ENCODE measurements at regions not wholly inside any gene's neighbourhood (a gene's known extent, or its start where the extent isn't known, plus 50 kb on each side); places are given as distances from the start of the nearest gene placed in this dataset.

DNA sequence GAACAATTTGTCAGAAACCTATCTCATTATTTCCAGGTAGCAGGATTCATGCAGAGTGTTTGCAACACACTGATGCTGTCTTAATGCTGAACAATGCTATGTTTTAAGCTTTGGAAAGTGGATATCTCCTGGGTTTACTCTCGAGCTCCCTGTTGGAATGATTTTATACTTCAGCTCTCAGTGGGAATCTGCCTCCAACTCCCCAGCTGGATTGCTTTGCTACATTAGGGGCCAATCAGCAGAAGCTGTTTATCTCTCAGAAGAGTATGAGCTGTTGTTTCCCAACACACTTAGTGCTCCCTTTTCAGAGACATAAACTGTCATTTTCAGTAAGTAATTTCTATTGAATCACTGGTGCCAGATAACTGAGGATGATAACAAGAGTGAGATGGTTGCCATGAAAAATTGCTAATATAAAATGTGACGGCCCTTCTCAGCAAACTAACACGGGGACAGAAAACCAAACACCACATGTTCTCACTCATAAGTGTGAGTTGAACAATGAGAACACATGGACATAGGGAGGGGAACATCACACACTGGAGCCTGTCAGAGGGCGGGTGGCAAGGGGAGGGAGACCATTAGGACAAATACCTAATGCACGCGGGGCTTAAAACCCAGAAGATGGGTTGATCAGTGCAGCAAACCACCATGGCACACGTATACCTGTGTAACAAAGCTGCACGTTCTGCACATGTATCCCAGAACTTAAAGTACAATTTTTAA, 265.9 kb upstream of the RUNX1 start:
- H3K27ac Mint-ChIP-seq: no peak overlapping the region
- H3K4me3 Mint-ChIP-seq: no peak overlapping the region
- DNase-seq (ENCODE audit: low spot score in 2 of 2) (no peak), ATAC-seq (ENCODE audit: low read depth) (no peak)
- H3K9me3 Mint-ChIP-seq: no peaks in the 10 kb centered on the region
- H3K27me3 Mint-ChIP-seq: peaks cover 9% of the 10 kb centered on the region
- H3K4me1 Mint-ChIP-seq: peaks cover 7% of the 10 kb centered on the region
- no peaks in the 10 kb centered on the region for H3K36me3 Mint-ChIP-seq

DNA sequence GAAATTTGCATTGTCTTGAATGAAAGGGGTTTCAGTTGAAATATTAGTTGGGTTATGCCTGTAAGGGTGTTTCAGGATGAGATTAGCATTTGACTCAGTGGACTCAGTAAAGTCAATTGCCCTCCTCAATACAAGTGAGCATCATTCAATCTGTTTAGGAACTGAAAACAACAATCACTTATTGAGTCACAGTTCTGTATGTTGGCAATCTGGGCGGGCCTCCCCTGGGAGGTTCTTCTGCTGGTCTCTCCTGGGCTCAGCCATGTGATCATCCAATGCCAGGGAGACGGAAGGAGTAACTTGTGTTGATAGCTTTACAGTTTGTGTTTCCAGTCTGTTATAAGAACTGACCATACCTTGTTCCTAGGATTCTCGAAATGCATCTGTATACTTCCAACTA, 262.9 kb upstream of the RUNX1 start:
- ATAC-seq (ENCODE audit: low read depth): no peak

DNA sequence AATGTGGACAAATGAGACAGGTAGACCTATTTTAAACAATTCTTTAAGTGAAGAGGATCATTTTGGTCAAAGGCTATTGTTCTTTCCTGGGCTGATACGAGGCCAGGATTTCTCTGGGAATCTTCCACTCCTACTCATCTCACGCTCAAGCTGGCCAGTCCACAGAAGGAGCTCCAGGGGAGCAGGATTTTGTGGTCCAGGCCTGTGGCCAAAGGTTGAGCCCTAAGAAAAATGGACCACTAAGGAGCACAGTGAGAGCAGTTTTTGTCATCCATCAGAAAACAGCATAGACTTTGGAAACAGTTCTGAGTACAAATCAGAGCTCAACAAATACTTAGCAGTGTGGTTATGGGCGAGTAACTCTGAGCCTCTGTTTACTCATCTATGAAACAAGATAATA, 260.2 kb upstream of the RUNX1 start:
- H3K4me3 Mint-ChIP-seq: no peak overlapping the region
- H3K9me3 Mint-ChIP-seq: no peaks in the 10 kb centered on the region
- H3K4me1 Mint-ChIP-seq: peaks cover 4% of the 10 kb centered on the region
- no peak for DNase-seq (ENCODE audit: low spot score in 2 of 2)
- H3K36me3 Mint-ChIP-seq: peaks cover 3% of the 10 kb centered on the region
- H3K27me3 Mint-ChIP-seq: peaks cover 10% of the 10 kb centered on the region
- ATAC-seq (ENCODE audit: low read depth): no peak
- H3K27ac Mint-ChIP-seq: no peak overlapping the region

More for the DNA sequence above, 262.9 kb upstream of the RUNX1 start:
- Mint-ChIP-seq H3K27ac (no peak overlapping the region), H3K4me3 (no peak overlapping the region), H3K27me3 (peaks cover 10% of the 10 kb centered on the region), H3K36me3 (peaks cover 3% of the 10 kb centered on the region), H3K9me3 (no peaks in the 10 kb centered on the region), H3K4me1 (peaks cover 4% of the 10 kb centered on the region)
- DNase-seq (ENCODE audit: low spot score in 2 of 2): no peak

DNA sequence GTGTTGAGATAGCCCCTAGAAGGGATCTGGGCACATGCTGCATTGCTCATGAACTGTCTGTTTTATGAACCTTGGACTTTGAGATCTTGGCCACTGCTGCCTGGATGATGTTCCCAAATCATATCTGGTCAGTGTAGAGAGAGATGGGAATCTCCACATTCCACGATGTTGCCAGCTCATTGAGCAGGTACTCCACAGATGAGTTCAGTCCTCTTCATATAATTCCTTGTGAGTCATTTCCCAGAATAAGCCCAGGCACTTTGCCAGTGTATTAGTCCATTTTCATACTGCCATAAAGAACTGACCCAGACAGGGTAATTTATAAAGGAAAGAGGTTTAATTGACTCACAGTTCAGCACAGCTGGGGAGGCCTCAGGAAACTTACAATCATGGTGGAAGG, 254.0 kb upstream of the RUNX1 start:
- ATAC-seq (ENCODE audit: low read depth) (no peak), DNase-seq (ENCODE audit: low spot score in 2 of 2) (no peak)
- Mint-ChIP-seq H3K4me3 (no peak overlapping the region), H3K27me3 (peaks cover 10% of the 10 kb centered on the region), H3K36me3 (no peaks in the 10 kb centered on the region), H3K27ac (no peak overlapping the region), H3K9me3 (peaks cover 1% of the 10 kb centered on the region), H3K4me1 (no peaks in the 10 kb centered on the region)

DNA sequence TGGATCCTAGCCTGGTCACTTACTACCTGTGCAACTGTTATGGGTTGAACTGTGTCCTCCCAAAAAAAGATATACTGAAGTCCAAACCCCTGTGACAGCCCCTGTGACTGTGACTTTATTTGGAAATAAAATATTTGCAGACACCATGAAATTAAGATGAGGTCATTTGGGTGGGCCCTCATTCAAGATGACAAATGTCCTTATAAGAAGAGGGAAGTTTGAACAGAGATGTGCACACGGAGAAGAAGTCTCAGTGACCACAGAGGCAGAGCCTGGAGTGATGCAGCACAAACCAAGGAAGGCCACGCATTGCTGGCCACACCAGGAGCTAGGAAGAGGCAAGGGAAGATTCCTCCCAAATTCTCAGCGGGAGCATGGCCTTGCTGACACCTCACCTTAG, 249.7 kb upstream of the RUNX1 start:
- H3K27ac Mint-ChIP-seq: no peak overlapping the region
- H3K9me3 Mint-ChIP-seq: peaks cover 3% of the 10 kb centered on the region
- DNase-seq (ENCODE audit: low spot score in 2 of 2): no peak
- no peak for ATAC-seq (ENCODE audit: low read depth)
- H3K4me1 Mint-ChIP-seq: peaks cover 3% of the 10 kb centered on the region
- H3K27me3 Mint-ChIP-seq: peaks cover 20% of the 10 kb centered on the region
- H3K4me3 Mint-ChIP-seq: no peak overlapping the region
- no peaks in the 10 kb centered on the region for H3K36me3 Mint-ChIP-seq

DNA sequence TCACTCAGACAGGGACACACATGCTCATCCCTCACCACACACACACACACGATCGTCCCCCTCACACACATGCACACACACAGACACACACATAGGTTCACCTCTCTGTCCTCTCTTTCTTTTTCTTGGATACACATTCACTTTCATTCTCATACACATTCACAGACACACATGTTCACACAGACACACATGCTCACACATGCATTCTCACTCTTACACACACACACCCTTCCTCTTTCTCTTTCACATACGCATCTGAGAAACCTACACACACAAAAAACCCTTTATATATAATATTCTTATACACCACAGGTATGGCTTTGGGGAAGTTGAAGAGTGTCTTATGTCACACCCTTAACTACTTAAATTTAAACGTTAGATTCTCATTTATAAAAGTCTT, 248.6 kb upstream of the RUNX1 start:
- Mint-ChIP-seq H3K4me3 (no peak overlapping the region), H3K36me3 (no peaks in the 10 kb centered on the region), H3K9me3 (peaks cover 2% of the 10 kb centered on the region), H3K27ac (no peak overlapping the region), H3K4me1 (peaks cover 3% of the 10 kb centered on the region), H3K27me3 (peaks cover 20% of the 10 kb centered on the region)
- no peak for ATAC-seq (ENCODE audit: low read depth)
- DNase-seq (ENCODE audit: low spot score in 2 of 2): no peak

DNA sequence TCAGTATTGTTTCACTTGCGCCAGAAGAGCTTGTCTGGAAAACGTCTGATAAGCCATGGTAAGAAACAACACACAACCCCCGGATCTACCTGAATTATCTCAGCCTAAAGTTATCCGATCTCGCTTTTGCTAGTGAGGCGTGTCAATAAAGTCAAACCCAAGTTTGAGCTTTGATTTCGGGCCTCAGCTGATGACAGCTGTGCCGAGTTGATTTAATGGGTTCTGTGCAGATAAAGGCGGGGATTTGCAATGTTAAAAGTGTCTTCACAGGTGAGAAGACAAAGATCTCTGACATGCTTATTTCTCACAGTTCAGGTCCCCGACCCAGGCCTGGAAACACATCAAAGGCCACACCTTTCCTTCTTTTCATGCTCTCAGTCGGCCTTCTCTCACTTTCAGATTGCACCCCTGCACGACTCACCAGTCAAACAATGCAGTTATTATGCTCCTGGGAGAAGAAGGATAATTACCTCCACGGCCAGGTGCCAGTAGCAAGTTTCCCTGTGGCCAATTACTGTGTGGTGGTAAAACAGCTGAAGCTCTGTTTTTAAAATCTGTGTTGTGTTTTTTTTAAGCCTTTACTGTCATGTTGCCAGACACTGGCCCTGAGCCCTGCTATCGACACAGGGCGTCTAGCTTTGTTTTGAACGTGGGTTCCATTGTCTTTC, 245.3 kb upstream of the RUNX1 start:
- ATAC-seq (ENCODE audit: low read depth): no peak
- H3K36me3 Mint-ChIP-seq: no peaks in the 10 kb centered on the region
- no peak for DNase-seq (ENCODE audit: low spot score in 2 of 2)
- no peak overlapping the region for H3K27ac Mint-ChIP-seq
- peaks cover 2% of the 10 kb centered on the region for H3K9me3 Mint-ChIP-seq
- H3K4me3 Mint-ChIP-seq: no peak overlapping the region
- H3K4me1 Mint-ChIP-seq: peaks cover 7% of the 10 kb centered on the region
- H3K27me3 Mint-ChIP-seq: peaks cover 15% of the 10 kb centered on the region

DNA sequence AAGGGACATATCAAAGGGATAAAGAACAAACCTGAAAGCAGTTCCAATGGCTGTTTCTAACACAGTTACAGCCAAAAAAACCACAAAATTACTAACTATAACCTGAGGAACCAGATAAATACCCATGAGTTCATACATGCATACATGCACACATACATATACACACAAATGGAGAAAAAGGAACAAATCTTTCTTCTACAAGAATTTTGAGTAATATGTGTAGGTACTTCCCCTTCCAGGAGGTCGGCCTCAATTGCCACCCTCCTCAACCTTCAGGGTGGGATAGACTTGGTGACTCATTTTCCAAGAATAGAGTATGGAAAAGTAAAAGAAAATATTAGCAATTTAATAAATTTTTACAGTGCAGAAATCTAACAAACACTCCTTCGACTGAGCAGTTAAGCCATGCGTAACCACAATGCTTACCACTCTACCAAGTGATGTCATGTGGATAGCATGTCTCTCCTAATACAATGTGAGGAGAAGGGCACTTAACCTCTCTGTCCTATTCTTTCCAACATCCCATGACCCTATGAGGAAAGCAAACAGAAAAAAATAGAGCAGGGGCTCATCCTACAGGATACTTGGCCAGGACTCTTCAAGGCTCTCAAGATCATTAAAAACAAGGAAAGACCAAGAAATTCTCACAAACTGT, 243.0 kb upstream of the RUNX1 start:
- Mint-ChIP-seq H3K27me3 (peaks cover 16% of the 10 kb centered on the region), H3K9me3 (peaks cover 6% of the 10 kb centered on the region), H3K36me3 (peaks cover 2% of the 10 kb centered on the region), H3K4me3 (no peak overlapping the region), H3K4me1 (peaks cover 4% of the 10 kb centered on the region), H3K27ac (no peak overlapping the region)
- no peak for DNase-seq (ENCODE audit: low spot score in 2 of 2)
- peak; percentile 76 for ATAC-seq (ENCODE audit: low read depth)

DNA sequence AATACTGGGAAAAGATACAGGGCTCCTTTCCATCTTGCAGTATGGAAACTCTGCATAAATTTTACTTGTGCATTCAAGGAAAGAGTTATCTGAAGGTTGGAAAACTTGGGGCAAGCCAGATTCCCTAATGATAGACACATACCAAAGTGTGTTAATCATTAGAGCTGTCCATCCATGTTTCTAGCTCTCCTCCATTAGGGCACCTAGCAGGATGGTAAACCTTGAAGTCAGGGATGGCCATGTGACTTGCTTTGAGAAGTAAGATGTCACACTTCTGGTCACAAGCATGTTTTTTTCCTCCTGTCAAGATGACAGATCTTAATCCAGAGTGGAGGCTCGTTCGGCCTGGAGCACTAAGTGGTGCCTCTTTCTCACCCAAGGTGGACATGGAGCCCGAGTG, 241.9 kb upstream of the RUNX1 start:
- peaks cover 4% of the 10 kb centered on the region for H3K36me3 Mint-ChIP-seq
- no peak overlapping the region for H3K27ac Mint-ChIP-seq
- peaks cover 4% of the 10 kb centered on the region for H3K4me1 Mint-ChIP-seq
- H3K9me3 Mint-ChIP-seq: peaks cover 8% of the 10 kb centered on the region
- DNase-seq (ENCODE audit: low spot score in 2 of 2): no peak
- H3K27me3 Mint-ChIP-seq: peaks cover 14% of the 10 kb centered on the region
- no peak for ATAC-seq (ENCODE audit: low read depth)
- no peak overlapping the region for H3K4me3 Mint-ChIP-seq

DNA sequence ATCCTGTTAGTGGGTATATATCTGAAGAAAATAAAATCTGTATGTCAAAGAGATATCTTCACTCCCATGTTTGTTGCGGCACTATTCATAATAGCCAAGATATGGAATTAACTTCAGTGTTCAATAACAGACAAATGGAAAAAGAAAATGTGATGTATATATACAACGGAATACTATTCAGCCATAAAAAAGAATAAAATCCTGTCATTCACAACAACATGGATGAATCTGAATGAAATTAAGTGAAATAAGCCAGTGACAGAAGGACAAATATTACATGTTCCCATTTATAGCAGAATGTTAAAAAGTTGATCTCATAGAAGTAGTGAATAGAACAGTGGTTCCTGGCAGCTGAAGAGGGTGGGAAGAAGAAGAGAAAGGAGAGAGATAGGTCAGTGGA, 239.1 kb upstream of the RUNX1 start:
- H3K36me3 Mint-ChIP-seq: peaks cover 4% of the 10 kb centered on the region
- H3K4me3 Mint-ChIP-seq: no peak overlapping the region
- DNase-seq (ENCODE audit: low spot score in 2 of 2): no peak
- H3K27me3 Mint-ChIP-seq: peaks cover 8% of the 10 kb centered on the region
- ATAC-seq (ENCODE audit: low read depth): no peak
- H3K4me1 Mint-ChIP-seq: peaks cover 4% of the 10 kb centered on the region
- H3K27ac Mint-ChIP-seq: no peak overlapping the region
- H3K9me3 Mint-ChIP-seq: peaks cover 9% of the 10 kb centered on the region

DNA sequence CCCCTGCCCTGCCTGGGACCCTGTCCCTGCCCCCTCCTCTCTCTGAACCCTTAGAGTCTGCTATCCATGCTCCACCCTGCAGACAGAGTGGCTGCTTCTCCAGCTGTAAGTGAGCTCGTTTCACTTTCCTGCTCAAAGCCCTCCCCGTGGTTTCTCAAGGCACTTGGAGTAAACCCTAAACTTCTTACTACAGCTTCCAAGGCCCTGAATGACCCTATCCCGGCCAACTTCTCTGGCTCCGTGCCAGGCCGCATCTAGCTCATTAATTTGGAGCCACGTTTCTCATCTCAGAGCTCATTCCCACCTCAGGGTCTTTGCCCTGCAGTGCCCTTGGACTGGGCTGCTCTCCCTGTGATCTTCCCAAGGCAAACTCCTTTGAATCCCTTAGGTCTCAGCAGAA, 235.1 kb upstream of the RUNX1 start:
- H3K27me3 Mint-ChIP-seq: peaks cover 8% of the 10 kb centered on the region
- H3K4me3 Mint-ChIP-seq: no peak overlapping the region
- H3K36me3 Mint-ChIP-seq: peaks cover 4% of the 10 kb centered on the region
- ATAC-seq (ENCODE audit: low read depth) (no peak), DNase-seq (ENCODE audit: low spot score in 2 of 2) (no peak)
- H3K4me1 Mint-ChIP-seq: peaks cover 6% of the 10 kb centered on the region
- H3K27ac Mint-ChIP-seq: no peak overlapping the region
- H3K9me3 Mint-ChIP-seq: peaks cover 9% of the 10 kb centered on the region

DNA sequence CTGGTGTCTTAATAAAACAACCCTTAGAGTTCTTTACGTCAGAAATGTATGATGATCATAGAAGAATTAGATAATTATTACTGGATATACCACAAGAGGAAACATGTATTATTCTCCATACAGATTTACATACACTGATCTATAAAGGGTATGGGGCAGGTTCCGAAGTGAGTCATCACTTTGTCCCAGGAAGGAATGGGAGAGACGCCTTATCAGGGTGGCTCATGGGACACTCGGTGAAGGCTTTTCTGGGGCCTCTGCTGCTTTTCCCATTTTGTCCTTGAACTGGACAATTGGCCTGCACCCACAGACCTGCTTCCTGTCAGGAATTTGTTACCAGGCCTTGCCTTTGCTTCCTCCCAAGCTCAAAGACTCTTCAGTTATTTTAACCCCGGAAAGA, 233.8 kb upstream of the RUNX1 start:
- H3K4me3 Mint-ChIP-seq: no peak overlapping the region
- ATAC-seq (ENCODE audit: low read depth): no peak
- no peak overlapping the region for H3K27ac Mint-ChIP-seq
- H3K4me1 Mint-ChIP-seq: peaks cover 6% of the 10 kb centered on the region
- peaks cover 4% of the 10 kb centered on the region for H3K36me3 Mint-ChIP-seq
- peaks cover 5% of the 10 kb centered on the region for H3K9me3 Mint-ChIP-seq
- H3K27me3 Mint-ChIP-seq: peaks cover 6% of the 10 kb centered on the region
- DNase-seq (ENCODE audit: low spot score in 2 of 2): no peak

DNA sequence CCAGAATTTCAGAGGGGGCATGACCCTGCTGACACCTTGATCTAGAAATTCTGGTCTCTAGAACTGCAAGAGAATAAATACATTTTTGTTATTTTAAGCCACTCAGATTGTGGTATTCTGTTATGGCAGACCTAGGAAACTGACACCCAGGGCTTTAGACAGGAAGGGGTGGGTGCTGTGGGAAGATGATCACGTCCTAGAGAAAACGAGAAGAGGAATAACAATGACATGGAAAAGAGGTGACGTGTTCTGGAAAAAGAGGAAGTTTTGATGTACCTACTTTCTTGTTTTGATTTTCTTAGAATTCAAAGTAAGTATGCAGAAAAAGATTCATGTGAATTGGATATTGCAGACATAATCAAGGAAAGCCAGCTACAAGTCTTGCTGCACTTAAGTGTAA, 232.9 kb upstream of the RUNX1 start:
- peaks cover 3% of the 10 kb centered on the region for H3K9me3 Mint-ChIP-seq
- H3K27ac Mint-ChIP-seq: no peak overlapping the region
- H3K36me3 Mint-ChIP-seq: peaks cover 2% of the 10 kb centered on the region
- peaks cover 2% of the 10 kb centered on the region for H3K27me3 Mint-ChIP-seq
- H3K4me3 Mint-ChIP-seq: no peak overlapping the region
- no peak for DNase-seq (ENCODE audit: low spot score in 2 of 2)
- ATAC-seq (ENCODE audit: low read depth): no peak
- H3K4me1 Mint-ChIP-seq: peaks cover 6% of the 10 kb centered on the region

DNA sequence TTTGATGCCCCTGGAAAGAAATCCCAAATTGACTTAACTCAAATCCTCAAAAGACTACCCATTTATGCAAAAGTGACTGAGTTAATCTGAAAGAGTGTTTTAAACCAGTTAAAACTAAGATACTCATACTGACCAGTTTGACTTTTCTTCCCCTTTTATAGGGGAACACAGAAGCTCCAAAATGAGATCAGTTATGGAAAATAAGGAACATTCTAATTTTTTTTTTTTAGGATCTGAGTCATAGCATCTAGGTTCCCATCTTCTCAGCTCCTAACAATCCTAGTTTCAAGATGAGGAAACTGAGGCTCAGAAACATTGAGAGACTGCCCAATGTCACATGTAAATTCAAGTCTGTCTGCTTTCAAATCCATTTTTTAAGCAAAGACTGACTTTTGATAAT, 231.1 kb upstream of the RUNX1 start:
- DNase-seq (ENCODE audit: low spot score in 2 of 2) (no peak), ATAC-seq (ENCODE audit: low read depth) (no peak)
- Mint-ChIP-seq H3K9me3 (no peaks in the 10 kb centered on the region), H3K4me3 (no peak overlapping the region), H3K36me3 (no peaks in the 10 kb centered on the region), H3K27me3 (peaks cover 2% of the 10 kb centered on the region), H3K4me1 (peaks cover 6% of the 10 kb centered on the region), H3K27ac (no peak overlapping the region)

Data from memory B cell (primary cell).